ENCODE measurements at regions not wholly inside any gene's neighbourhood (a gene's known extent, or its start where the extent isn't known, plus 50 kb on each side); places are given as distances from the start of the nearest gene placed in this dataset.

DNA sequence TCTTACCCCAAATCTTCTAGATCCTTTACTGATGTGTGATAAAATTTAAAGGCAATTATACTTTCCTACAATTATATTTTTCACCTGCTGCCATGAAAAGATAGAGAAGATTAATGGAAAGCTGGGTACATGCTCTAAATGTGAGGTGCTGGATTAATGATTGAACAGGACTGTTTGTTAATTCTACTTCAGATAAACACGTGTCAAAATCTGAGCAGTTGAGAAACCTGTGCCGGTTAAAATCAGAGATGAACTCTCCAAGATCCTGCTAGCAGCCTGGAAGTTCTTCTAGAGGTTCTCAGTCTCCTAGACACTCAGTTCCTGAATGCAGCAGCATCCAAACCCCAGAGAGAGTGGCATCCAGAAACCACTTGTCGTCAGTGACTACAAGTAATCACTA is 69.2 kb downstream of the INHBA start:
- DNase-seq: no peak

GRCh38 chr7:41630741-41631140 is 72.1 kb downstream of the INHBA start:
- no peak for DNase-seq

DNA sequence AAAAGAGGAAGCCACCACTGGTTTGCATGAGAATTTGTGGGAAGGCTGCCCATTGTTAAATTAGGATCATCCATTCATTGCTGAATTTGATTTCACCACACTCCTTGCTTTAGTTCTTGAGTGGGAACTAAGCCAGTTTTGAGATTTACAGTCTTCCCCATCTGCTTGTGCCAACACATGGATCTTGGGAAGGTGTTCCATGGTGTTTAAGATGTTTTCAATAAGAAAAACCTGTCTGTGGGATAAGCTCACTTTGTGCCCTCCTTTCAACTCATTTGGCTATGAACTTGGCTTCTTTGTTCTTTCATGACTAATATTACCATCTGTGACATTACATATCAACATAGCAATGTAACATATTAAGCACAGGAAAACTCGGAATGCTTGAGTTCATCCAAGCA is 73.2 kb downstream of the INHBA start:
- DNase-seq: no peak

DNA sequence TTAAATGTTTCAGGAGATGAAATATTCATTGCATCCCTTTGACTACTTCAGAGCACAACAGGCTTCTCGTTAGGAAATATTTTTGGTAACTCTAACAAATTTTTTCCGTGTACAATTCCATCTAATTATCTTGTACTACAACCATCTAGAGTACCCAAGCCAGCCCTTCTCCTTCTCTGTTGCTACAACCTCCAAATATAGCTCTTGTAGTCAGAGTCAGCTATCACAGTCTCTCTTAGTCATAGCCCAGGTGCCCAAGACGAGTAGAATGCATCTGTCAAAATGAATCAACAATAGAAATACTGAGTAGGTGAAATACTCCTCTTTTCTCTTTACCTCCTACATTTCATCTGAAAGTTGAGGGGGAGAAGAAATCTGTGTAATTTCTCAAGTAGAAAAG is 74.0 kb downstream of the INHBA start:
- DNase-seq: no peak

GRCh38 chr7:41627645-41628298 is 75.1 kb downstream of the INHBA start:
- no peak for DNase-seq

- no peak for DNase-seq
Observed at GRCh38 chr7:41624818-41625217, 78.1 kb downstream of the INHBA start.

GRCh38 chr7:41621953-41622831 is 80.7 kb downstream of the INHBA start:
- DNase-seq: no peak

- no peak for DNase-seq
Observed at GRCh38 chr7:41617987-41618386, 84.9 kb downstream of the INHBA start.

DNA sequence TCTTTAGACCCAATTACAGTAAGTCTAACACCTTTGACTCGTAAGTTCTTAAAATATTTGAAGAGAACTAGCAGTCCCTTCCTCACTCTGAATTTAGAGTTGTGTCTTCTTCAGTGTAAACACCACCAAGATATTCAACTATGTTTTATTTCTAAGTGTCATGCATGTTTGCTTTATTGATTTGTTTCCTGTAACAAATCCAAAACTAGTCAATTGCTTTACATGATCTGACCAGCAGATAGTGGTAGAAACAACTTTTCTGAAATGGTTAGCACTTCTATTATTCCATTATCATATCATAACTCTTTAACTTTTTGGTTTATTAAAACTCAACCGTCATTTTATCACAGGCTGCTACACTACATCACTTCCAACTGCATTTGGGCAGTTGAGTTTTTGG is 90.1 kb downstream of the INHBA start:
- no peak for DNase-seq

DNA sequence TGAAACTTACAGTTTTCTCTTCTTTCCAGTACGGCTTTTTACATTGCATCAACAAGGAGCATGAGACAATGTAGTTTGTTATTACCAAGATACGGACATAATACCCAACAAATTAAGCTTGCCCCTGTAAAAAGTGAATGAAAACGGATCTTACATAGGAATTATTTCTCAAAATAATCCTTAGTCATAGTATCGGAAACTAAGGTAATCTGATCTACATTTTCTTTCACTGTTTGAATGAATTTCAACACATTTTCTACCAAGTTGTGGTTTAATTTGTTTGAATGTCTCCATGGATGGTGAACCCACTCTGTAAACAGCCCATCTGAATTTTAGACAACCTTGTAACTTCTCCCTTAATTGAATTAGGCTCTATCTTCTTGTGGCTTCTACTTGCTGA is 90.5 kb downstream of the INHBA start:
- DNase-seq: no peak

DNA sequence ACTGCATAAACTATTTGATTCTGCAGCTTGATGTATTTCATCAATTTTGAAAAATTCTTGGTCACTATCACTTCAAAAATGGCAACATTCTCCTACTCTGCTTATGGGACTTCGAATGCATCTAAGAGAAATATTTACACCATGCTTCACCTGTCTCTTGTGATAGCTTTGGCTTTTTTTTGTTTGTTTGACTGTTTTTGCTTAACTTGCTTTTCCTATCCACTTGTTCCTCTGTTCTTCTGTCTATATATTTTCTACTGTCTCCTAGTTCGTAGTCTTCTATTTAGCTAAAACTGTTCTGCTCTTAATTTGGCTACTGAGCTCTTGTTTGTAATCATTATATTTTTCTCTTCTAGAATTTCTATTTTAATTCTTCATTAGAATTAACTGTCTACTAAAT is 94.4 kb downstream of the INHBA start:
- DNase-seq: no peak

- no peak for DNase-seq
Observed at GRCh38 chr7:41603985-41604384, 98.9 kb downstream of the INHBA start.

DNA sequence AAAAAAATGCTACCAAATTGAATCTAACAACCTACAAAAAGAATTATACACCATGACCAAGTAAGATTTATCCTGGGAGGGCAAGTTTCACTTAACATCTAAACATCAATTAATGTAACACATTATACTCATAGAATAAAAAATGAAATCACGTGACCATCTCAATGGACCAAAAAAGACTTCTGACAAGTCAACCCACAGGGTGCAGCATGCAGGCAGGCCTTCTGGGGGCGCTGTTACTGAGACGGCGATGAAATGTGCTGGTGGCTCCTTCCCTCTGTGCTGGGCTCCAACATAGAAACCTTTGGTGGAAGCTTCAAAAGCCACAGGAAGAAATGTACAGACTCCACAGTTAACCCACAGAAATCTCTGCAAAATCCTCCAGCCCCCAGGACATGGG is 103.1 kb downstream of the INHBA start:
- no peak for DNase-seq

GRCh38 chr7:41592794-41593193 is 110.1 kb downstream of the INHBA start:
- no peak for DNase-seq

DNA sequence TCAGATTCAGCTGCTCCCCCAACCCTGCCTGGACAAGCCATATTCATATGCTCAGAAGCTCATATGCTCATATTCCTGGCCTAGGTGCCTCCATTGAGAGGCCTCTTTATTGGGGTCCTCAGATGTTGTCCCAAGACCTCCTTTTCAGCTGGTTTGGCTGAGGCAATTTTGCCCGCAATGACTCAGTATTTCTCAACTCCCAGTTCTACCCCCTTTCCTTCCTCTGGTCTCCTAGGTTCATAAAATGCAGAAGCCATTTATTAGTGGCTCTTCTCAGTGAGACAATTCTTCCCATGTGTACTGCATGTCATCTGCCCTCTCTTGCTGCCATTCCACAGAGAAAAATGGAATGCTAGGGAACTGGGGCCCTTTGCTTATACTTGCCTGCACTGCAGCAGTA is 110.7 kb downstream of the INHBA start:
- no peak for DNase-seq

DNA sequence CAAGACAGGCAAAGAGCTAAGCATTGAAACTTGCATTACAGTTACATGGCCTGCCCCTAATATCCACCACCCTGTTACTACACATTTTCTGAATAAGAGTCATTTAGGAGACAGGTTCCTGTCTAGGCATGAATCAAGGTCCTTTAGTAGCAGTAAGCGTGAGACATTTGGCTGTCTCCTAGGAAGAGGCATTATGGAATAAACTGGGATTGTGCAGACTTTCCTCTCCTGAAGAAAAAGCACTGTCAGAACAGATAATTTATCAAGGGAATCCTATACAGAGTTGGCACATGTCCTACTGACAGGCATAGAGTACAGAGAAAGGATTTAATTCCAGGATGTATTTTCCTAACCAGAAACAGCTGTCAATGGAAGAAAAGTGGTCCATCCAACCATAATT is 111.9 kb downstream of the INHBA start:
- DNase-seq: no peak

GRCh38 chr7:41588341-41588740 is 114.5 kb downstream of the INHBA start:
- no peak for DNase-seq

GRCh38 chr7:41586931-41587640 is 115.8 kb downstream of the INHBA start:
- DNase-seq: no peak

DNA sequence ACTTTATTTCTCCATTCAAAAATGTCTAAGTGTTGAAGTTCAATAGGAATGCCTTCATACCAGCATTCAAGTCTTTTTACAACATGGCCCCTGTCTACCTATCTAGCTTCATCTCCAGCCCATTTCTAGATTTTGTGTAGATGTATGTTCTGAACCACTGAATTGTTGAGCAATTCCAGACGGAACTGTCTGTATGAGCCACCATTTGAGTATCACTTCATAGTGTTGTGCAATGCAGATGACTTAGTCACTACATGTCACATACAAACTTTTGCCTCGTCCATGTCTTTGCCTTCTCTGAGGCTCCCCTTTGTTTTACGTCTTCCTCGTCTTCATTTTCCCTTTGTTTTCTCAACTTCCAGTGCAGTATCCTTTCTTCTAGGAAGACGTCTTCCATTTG is 118.1 kb downstream of the INHBA start:
- DNase-seq: no peak

DNA sequence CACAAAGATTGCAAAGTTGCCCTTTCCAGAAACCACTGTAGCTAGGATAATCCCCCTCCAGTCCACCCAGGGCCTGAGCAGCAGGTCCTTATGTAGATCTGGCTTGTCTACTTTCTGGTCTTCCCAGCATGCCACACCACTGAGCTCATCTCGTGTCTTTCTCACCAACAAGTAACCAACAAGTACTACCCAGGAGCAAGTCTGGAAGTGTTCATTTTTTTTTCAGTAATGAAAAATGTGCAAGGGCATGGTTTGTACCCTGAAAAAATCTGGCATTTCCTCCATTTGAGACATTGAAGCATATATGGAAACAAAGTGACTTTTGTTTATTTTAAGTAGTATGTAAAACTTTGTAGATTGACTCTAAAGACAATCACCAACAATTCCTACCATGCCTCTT is 120.8 kb downstream of the INHBA start:
- no peak for DNase-seq

DNA sequence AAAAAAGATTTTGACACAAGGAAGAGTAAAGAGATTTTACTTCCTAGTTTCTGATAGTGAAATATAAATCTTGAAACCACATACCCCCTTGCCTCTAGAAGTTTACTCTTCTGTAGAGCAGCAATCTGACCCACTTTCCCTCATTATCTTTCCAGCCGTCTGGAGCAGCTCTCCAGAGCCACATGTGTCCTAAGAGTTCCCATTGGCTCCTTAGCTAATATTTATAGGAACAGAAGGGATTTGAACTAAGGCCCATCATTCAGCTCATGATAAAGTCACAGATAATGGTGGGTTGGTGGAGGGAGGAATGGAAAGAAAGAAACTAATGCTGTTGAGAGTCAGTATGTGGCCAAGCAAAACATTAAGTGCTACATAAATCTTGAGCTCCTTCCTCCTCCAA is 121.8 kb downstream of the INHBA start:
- no peak for DNase-seq

- DNase-seq: no peak
Observed at GRCh38 chr7:41579961-41580935, 122.6 kb downstream of the INHBA start.

GRCh38 chr7:41578700-41579099 is 124.2 kb downstream of the INHBA start:
- no peak for DNase-seq
